ENCODE measurements at regions not wholly inside any gene's neighbourhood (a gene's known extent, or its start where the extent isn't known, plus 50 kb on each side); places are given as distances from the start of the nearest gene placed in this dataset.

- no peaks in the 10 kb centered on the region for H3K27me3 ChIP-seq (replicated peaks; ENCODE audit: control insufficient read depth, insufficient read depth, low read length)
- H3K36me3 ChIP-seq (ENCODE audit: control insufficient read depth, insufficient read depth, low read length), result no peaks in the 10 kb centered on the region
- H3K4me1 ChIP-seq, result no peaks in the 10 kb centered on the region
- BruUV-seq (replicated peaks), result no TSS peak
- no peaks in the 10 kb centered on the region for H3K27me3 Mint-ChIP-seq (ENCODE audit: insufficient read depth, unreplicated experiment)
- TF ChIP-seq CTCF (IDR thresholded peaks at IDR 0.05; ENCODE audit: insufficient read depth in 1 of 2, low read depth in 1 of 2, low read length in 1 of 2, severe bottlenecking in 1 of 2, unreplicated experiment in 1 of 2), result peak; percentile 15 to 32
- H3K36me3 Mint-ChIP-seq (ENCODE audit: insufficient read depth, unreplicated experiment), result no peaks in the 10 kb centered on the region
- H3K9me3 Mint-ChIP-seq (ENCODE audit: unreplicated experiment), result no peaks in the 10 kb centered on the region
- no peaks in the 10 kb centered on the region for H3K9me3 ChIP-seq
- no peaks in the 10 kb centered on the region for H3K4me1 Mint-ChIP-seq (ENCODE audit: low read depth, unreplicated experiment)
- ChIA-PET POLR2A (no interaction called here), CTCF (interaction anchor here (0.7 kb wide), 1 partner anchor 165 kb away, joined by 3 read pairs; no protein-coding TSS in a partner anchor)
- no peak overlapping the region for H3K4me3 ChIP-seq (ENCODE audit: low read depth, low read length)
- intact Hi-C loops (cut with micrococcal nuclease; ENCODE audit: unreplicated experiment), result no loop called here
- DNase-seq, result peak in 1 of 2 experiments; percentile 5
- H3K4me3 Mint-ChIP-seq (ENCODE audit: unreplicated experiment), result no peak overlapping the region
- H3K27ac Mint-ChIP-seq (ENCODE audit: unreplicated experiment), result no peak overlapping the region
These were observed 323.9 kb upstream of the SOX11 start for GRCh38 chr2:5368263-5368662.

GRCh38 chr2:5369510-5369909 lies 322.7 kb upstream of the SOX11 start:
- Histone ChIP-seq H3K4me1 (no peaks in the 10 kb centered on the region), H3K27me3 (replicated peaks; ENCODE audit: control insufficient read depth, insufficient read depth, low read length) (no peaks in the 10 kb centered on the region), H3K36me3 (ENCODE audit: control insufficient read depth, insufficient read depth, low read length) (no peaks in the 10 kb centered on the region), H3K4me3 (ENCODE audit: low read depth, low read length) (no peak overlapping the region), H3K9me3 (no peaks in the 10 kb centered on the region)
- POLR2A ChIA-PET, result no interaction called here
- intact Hi-C loops (cut with micrococcal nuclease; ENCODE audit: unreplicated experiment), result no loop called here
- no TSS peak for BruUV-seq (replicated peaks)
- no peak for TF ChIP-seq CTCF (IDR thresholded peaks at IDR 0.05; ENCODE audit: insufficient read depth in 1 of 2, low read depth in 1 of 2, low read length in 1 of 2, severe bottlenecking in 1 of 2, unreplicated experiment in 1 of 2)
- H3K4me1 Mint-ChIP-seq (ENCODE audit: low read depth, unreplicated experiment), result no peaks in the 10 kb centered on the region
- H3K27me3 Mint-ChIP-seq (ENCODE audit: insufficient read depth, unreplicated experiment), result no peaks in the 10 kb centered on the region
- CTCF ChIA-PET, result no interaction called here
- no peak for DNase-seq
- no peak overlapping the region for H3K4me3 Mint-ChIP-seq (ENCODE audit: unreplicated experiment)
- no peak overlapping the region for H3K27ac Mint-ChIP-seq (ENCODE audit: unreplicated experiment)
- no peaks in the 10 kb centered on the region for H3K9me3 Mint-ChIP-seq (ENCODE audit: unreplicated experiment)
- no peaks in the 10 kb centered on the region for H3K36me3 Mint-ChIP-seq (ENCODE audit: insufficient read depth, unreplicated experiment)

- H3K27ac Mint-ChIP-seq (ENCODE audit: unreplicated experiment), result no peak overlapping the region
- BruUV-seq (replicated peaks), result no TSS peak
- no peak for TF ChIP-seq CTCF (IDR thresholded peaks at IDR 0.05; ENCODE audit: insufficient read depth in 1 of 2, low read depth in 1 of 2, low read length in 1 of 2, severe bottlenecking in 1 of 2, unreplicated experiment in 1 of 2)
- no peaks in the 10 kb centered on the region for H3K36me3 ChIP-seq (ENCODE audit: control insufficient read depth, insufficient read depth, low read length)
- H3K27me3 Mint-ChIP-seq (ENCODE audit: insufficient read depth, unreplicated experiment), result no peaks in the 10 kb centered on the region
- DNase-seq, result no peak
- no peaks in the 10 kb centered on the region for H3K9me3 Mint-ChIP-seq (ENCODE audit: unreplicated experiment)
- intact Hi-C loops (cut with micrococcal nuclease; ENCODE audit: unreplicated experiment), result no loop called here
- no peaks in the 10 kb centered on the region for H3K36me3 Mint-ChIP-seq (ENCODE audit: insufficient read depth, unreplicated experiment)
- CTCF ChIA-PET, result no interaction called here
- POLR2A ChIA-PET, result no interaction called here
- no peaks in the 10 kb centered on the region for H3K4me1 Mint-ChIP-seq (ENCODE audit: low read depth, unreplicated experiment)
- H3K27me3 ChIP-seq (replicated peaks; ENCODE audit: control insufficient read depth, insufficient read depth, low read length), result no peaks in the 10 kb centered on the region
- no peaks in the 10 kb centered on the region for H3K4me1 ChIP-seq
- no peak overlapping the region for H3K4me3 ChIP-seq (ENCODE audit: low read depth, low read length)
- no peaks in the 10 kb centered on the region for H3K9me3 ChIP-seq
- no peak overlapping the region for H3K4me3 Mint-ChIP-seq (ENCODE audit: unreplicated experiment)
These were observed 322.0 kb upstream of the SOX11 start for GRCh38 chr2:5370158-5370557.

Data from Caco-2 (cell line).